CD1c-positive myeloid dendritic cell (primary cell): ENCODE measurements at regions not wholly inside any gene's neighbourhood (a gene's known extent, or its start where the extent isn't known, plus 50 kb on each side); places are given as distances from the start of the nearest gene placed in this dataset.

Experiments used
- DNase-seq: peaks from one replicate; pipeline ENCODE4 v3.0.0-alpha.2; 2016; ENCODE audit errors: extremely low spot score

GRCh38 chr17:5635949-5636348 is 51.6 kb upstream of the NLRP1 start:
- DNase-seq: no peak

- no peak for DNase-seq
Observed at GRCh38 chr17:5638596-5638995, 54.3 kb upstream of the NLRP1 start.

DNA sequence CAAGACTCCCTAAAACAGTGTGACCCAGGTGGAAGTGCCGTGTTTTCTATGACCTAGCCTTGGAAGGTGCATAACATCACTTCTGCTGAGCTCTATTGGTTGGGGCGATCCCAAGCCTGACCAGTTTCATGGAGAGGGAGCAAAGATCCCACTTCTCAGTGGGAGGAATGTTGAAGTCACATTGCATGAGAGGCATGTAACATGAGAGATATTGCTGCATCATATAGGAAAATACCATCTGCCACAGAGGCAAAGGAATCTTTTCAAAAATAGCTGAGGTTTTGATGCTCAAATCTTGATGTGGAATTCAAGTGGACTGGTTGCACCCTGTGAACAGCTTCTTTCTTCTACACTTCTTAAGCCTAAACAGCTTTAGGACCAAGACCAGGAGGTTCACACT is 56.4 kb upstream of the NLRP1 start:
- DNase-seq: no peak

GRCh38 chr17:5642752-5643151 is 58.4 kb upstream of the NLRP1 start:
- no peak for DNase-seq

- DNase-seq: no peak
Observed at GRCh38 chr17:5644065-5644464, 59.8 kb upstream of the NLRP1 start.

GRCh38 chr17:5651348-5651747 is 67.0 kb upstream of the NLRP1 start:
- DNase-seq: no peak

GRCh38 chr17:5661491-5662125 is 77.3 kb upstream of the NLRP1 start:
- no peak for DNase-seq

DNA sequence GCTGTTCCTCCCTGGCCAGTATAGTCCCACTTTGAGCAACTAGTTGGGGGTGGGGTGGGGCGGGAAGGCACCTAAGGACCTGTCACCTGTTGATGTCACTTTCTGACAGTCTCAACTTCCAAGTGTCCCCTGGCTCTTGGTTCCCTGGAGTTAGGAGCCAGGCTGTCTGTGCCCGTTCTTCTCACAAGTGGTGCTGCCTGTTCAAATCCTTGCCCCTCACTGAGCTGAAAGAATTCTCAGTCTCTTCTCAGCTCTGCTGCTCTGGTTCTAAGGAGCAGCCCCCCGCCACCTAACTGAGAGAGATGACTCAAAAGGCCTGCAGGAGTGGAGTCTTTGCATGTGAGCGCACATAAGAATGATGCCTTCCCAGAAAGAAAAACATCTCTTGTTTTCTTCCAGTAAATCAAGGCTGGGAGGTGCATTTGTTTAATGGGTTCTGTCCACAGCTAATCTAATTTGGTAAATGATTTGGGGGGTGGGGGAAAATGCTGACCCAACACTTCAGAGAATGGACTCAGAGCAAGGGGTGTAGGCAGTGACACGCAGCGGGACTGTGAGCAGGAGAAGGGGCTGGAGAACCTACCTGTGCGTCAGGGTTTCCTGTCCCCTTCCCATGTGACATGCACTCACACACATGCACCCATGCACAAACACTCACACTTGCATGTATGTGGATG is 78.2 kb upstream of the NLRP1 start:
- DNase-seq: no peak

DNA sequence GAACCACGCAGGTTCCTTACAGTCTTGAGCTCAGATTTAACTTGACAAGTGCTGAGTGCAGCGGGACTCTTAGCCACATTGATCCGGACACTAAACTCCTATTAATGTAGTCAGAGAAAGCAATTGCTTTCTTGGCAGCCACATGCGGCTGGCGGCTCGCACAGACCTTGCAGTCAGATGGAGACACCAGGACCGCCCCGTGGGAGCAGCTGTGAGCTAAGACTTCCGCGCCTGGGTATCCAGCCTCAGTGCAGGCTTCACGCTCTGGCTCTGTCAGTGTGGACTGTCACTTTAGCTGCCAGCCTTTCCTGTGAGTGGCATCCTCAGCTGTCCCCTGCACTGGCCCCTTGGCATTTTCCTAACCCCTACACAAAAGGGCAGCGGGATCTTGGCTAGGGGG is 80.9 kb upstream of the NLRP1 start:
- no peak for DNase-seq

- DNase-seq: peak; percentile 4
Observed at GRCh38 chr17:5667871-5668270, 83.6 kb upstream of the NLRP1 start.

- no peak for DNase-seq
Observed at GRCh38 chr17:5668557-5669138, 84.3 kb upstream of the NLRP1 start.

DNA sequence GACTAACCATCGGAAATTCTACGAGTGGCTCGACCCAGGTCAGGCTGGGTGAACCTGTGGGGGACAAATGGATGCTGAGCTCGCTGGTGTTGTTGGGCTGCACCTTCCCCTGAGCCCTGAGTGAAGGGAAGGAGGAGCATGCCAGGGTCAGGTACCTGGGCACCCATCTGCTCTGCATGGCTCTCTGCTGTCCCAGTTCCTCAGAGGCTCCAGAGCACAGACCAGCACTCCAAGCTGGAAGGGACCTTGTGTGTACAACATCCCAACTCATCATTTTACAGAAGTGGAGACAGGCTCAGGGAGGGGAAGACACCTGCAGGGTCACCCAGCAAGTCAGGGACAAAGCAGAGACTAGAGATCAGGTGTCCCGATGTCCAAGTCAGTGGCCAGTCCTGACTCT is 84.9 kb upstream of the NLRP1 start:
- DNase-seq: no peak

GRCh38 chr17:5672141-5672540 is 87.8 kb upstream of the NLRP1 start:
- DNase-seq: no peak

DNA sequence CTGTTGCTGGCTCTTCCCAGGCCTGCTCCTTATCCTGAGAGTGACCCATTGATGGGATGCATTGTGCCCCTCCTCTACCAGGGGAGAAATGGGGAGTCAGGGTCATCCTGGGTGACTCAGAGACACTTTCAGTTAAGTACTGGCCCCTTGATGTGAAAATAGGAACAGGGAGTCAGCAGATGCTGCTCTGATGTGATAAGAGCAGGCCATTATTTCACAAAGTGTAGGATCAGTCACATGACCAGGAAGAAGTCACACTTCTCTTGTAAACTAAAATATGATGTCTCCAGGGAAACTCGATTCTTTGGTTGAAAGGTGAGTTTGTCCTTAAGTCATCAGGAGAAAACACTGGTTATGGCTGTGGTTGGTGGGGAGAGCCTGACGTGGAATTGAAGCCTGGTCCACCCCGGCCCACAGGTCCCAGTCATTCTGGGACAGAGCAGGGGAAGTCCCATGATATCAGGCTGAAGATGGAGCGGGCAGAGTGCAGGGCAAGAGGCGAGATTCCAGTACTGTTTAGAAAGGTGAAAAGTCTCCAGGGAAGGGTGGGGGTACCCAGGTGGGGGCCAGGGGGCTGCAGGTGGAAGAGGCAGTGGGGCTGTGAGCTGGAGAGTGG is 88.6 kb upstream of the NLRP1 start:
- peak; percentile 37 for DNase-seq

GRCh38 chr17:5675625-5676421 is 91.5 kb upstream of the NLRP1 start:
- DNase-seq: no peak

DNA sequence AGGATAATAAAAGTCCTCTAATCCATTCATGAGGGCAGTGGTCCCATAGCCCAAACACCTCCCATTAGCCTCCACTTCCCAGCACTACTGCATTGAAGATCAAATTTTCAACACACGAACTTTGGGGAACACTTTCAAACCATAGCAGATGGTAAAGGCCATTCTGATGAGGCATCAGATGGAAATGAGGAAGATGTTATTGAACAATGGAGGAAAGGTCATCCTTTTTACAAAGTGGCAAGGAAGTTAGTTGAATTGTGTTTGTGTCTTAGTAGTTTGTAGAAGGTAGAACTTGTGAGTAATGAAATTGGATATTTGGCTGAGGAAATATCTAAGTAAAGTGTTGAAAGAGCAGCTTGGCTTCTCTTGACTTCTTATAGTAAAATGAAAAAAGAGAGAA is 93.3 kb upstream of the NLRP1 start:
- DNase-seq: peak; percentile 3

DNA sequence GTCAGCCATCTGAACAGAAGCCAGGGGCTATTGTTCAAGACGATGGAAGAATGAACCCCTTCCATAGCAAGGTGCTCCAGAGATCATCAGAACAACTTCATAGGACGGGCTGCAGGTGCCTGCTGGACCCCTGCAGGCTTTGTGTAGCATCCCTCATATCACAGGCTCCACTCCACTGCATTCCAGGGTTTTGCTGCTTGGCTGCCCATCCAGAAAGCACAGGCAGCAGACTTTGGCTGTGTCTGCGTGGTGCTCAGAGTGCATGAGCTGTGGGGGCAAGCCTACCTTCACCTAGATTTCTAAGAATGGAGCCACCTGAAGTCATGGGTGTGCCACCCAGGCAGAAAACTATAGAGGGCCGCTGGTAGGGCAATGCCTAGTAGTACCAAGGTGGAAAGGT is 93.9 kb upstream of the NLRP1 start:
- no peak for DNase-seq

DNA sequence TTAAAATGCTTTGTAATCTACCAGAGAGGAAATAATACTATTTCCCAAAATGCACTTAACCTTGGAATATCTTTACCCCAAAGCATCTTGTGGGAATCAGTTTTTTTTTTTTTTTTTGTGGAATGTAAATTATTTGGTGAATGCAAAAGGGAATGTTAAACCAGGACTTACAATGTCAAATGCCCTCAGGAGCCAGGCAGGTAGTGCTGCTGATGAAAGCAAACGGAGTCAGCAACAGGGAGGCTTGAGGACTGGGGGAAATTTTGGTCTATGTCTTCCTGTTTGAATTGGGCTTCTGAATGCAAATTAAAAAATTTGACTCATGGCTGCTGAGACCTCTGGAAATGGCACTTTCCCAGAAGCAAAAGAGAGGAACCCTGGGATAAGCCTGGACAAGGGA is 96.5 kb upstream of the NLRP1 start:
- DNase-seq: no peak

GRCh38 chr17:5683241-5683640 is 98.9 kb upstream of the NLRP1 start:
- no peak for DNase-seq

DNA sequence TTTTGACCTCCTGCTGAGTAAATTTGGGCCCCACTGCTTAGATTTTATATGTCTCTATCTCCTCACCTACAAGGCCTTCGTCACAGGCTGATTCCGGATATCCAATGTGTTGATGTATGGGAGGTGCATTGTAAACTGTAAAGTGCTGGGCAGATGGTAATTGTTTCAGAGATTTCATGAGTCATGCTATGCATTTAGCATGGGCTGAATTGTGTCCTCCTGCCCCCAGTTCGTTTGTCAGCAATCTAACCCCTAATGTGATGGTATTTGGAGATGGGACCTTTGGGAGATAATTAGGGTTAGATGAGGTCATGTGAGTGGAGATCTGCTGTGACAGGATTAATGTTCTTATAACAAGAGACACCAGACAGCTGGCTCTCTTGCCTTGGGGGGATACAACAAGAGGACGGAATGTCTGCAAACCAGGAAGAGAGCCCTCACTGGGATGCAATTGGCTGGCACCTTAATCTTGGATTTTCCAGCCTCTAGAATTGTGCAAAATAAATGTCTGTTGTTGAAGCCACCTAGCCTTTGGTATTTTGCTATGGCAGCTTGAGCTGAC is 101.8 kb upstream of the NLRP1 start:
- DNase-seq: no peak

GRCh38 chr17:5687646-5688045 is 103.3 kb upstream of the NLRP1 start:
- DNase-seq: no peak

- no peak for DNase-seq
Observed at GRCh38 chr17:5693821-5694220, 109.5 kb upstream of the NLRP1 start.
